ENCODE measurements at regions not wholly inside any gene's neighbourhood (a gene's known extent, or its start where the extent isn't known, plus 50 kb on each side); places are given as distances from the start of the nearest gene placed in this dataset.
"Not testable (repeated sequence)": the region's sequence is repeated elsewhere in the genome, so short reads cannot be mapped to it uniquely, and the experiment has no call there.

GRCh38 chr5:148748702-148749392 lies 77.6 kb upstream of the ADRB2 start:
- POLR2A ChIA-PET (ENCODE audit: low non-redundant PET): no interaction called here
- no peak for TF ChIP-seq CTCF (conservative IDR thresholded peaks at IDR 0.05; ENCODE audit: low read depth)
- CTCF ChIA-PET: interaction anchor here (0.9 to 1.0 kb wide), 2 partner anchors 14 to 209 kb away, joined by 3 read pairs; no protein-coding TSS in a partner anchor
- no peak overlapping the region for H3K27ac ChIP-seq
- DNase-seq (ENCODE audit: low spot score): no peak

GRCh38 chr5:148750614-148751013 lies 75.8 kb upstream of the ADRB2 start:
- DNase-seq (ENCODE audit: low spot score): no peak
- no peak for TF ChIP-seq CTCF (conservative IDR thresholded peaks at IDR 0.05; ENCODE audit: low read depth)
- ChIA-PET CTCF (interaction anchor here (0.6 to 0.9 kb wide), 2 partner anchors 78 to 252 kb away, joined by 3 read pairs; no protein-coding TSS in a partner anchor), POLR2A (ENCODE audit: low non-redundant PET) (no interaction called here)
- no peak overlapping the region for H3K27ac ChIP-seq

DNA sequence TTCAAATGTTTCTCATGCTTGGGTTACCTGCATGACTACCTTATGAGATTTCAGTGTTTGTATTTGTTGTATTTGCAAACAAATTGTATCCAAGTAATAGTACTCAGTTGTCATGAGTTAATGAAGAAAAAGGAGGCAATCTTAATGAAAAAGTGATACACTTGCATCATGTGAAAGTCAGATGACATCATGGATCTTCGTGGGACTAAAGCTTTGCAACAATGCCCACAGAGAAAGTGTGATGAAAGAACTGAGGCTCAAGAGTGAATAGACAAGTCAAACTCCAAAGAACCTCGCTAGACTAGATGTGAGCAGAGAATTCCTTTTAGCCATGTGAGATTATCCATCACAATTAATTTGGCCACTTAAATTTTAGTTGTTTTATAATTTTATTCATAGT lies 75.4 kb upstream of the ADRB2 start:
- no peak for TF ChIP-seq CTCF (conservative IDR thresholded peaks at IDR 0.05; ENCODE audit: low read depth)
- ChIA-PET POLR2A (ENCODE audit: low non-redundant PET) (no interaction called here), CTCF (interaction anchor here (0.9 kb wide), 1 partner anchor 77 kb away, joined by 3 read pairs; no protein-coding TSS in a partner anchor)

DNA sequence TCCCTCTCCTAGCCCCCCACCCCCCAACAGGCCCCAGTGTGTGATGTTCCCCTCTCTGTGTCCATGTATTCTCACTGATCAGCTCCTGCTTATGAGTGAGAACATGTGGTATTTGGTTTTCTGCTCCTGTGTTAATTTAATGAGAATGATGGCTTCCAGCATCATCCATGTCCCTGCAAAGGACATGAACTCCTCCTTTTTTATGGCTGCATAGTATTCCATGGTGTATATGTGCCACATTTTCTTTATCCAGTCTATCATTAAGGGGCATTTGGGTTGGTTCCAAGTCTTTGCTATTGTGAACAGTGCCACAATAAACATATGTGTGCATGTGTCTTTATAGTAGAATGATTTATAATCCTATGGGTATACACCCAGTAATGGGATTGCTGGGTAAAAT lies 74.0 kb upstream of the ADRB2 start:
- DNase-seq (ENCODE audit: low spot score); POLR2A ChIA-PET (ENCODE audit: low non-redundant PET); H3K27ac ChIP-seq: not testable (repeated sequence)
- CTCF ChIA-PET: interaction anchor here (0.7 to 0.8 kb wide), 2 partner anchors 22 to 454 kb away, joined by 3 to 4 read pairs; no protein-coding TSS in a partner anchor

More for the DNA sequence above, 75.4 kb upstream of the ADRB2 start:
- no peak for DNase-seq (ENCODE audit: low spot score)
- H3K27ac ChIP-seq: no peak overlapping the region

DNA sequence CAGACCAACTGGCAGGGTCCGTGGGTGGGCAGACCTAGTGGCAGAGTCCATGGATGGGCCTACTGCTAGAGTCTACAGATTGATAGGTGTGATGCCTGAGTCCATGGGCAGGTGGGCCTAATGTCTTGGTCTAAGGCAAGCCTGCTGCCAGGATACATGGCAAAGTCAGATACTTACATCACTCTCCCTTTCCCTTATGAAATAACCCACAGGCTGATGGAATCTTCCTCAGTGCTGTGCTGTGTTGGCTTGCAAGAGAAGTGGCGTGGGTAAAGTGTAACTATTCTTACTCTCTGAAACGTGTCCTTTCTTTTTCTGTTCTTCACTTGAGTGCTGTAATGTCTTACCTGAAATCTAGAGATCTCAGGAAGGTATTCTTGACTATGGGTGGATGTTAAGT lies 67.3 kb upstream of the ADRB2 start:
- no peak overlapping the region for H3K27ac ChIP-seq
- no peak for DNase-seq (ENCODE audit: low spot score)
- CTCF ChIA-PET: no interaction called here
- POLR2A ChIA-PET (ENCODE audit: low non-redundant PET): no interaction called here
- no peak for TF ChIP-seq CTCF (conservative IDR thresholded peaks at IDR 0.05; ENCODE audit: low read depth)

- POLR2A ChIA-PET (ENCODE audit: low non-redundant PET): no interaction called here
- TF ChIP-seq CTCF (conservative IDR thresholded peaks at IDR 0.05; ENCODE audit: low read depth): no peak
- CTCF ChIA-PET: no interaction called here
- H3K27ac ChIP-seq: no peak overlapping the region
- DNase-seq (ENCODE audit: low spot score): no peak
Observed at GRCh38 chr5:148760945-148761638, 65.3 kb upstream of the ADRB2 start.

GRCh38 chr5:148763996-148764395 lies 62.4 kb upstream of the ADRB2 start:
- ChIA-PET POLR2A (ENCODE audit: low non-redundant PET) (no interaction called here), CTCF (interaction anchor here (0.6 kb wide), 1 partner anchor 505 kb away, joined by 4 read pairs; no protein-coding TSS in a partner anchor)
- DNase-seq (ENCODE audit: low spot score): no peak
- no peak for TF ChIP-seq CTCF (conservative IDR thresholded peaks at IDR 0.05; ENCODE audit: low read depth)
- H3K27ac ChIP-seq: no peak overlapping the region

Measured in RWPE1 (cell line).